HG03378 (cell line): ENCODE measurements at regions not wholly inside any gene's neighbourhood (a gene's known extent, or its start where the extent isn't known, plus 50 kb on each side); places are given as distances from the start of the nearest gene placed in this dataset.

Source experiments
- ATAC-seq: cut with Tn5 transposase; IDR thresholded peaks from one replicate; pipeline ENCODE4 v1.9.1; 2021; ENCODE audit warnings: mild to moderate bottlenecking, moderate library complexity; ENCODE audit not compliant: unreplicated experiment

DNA sequence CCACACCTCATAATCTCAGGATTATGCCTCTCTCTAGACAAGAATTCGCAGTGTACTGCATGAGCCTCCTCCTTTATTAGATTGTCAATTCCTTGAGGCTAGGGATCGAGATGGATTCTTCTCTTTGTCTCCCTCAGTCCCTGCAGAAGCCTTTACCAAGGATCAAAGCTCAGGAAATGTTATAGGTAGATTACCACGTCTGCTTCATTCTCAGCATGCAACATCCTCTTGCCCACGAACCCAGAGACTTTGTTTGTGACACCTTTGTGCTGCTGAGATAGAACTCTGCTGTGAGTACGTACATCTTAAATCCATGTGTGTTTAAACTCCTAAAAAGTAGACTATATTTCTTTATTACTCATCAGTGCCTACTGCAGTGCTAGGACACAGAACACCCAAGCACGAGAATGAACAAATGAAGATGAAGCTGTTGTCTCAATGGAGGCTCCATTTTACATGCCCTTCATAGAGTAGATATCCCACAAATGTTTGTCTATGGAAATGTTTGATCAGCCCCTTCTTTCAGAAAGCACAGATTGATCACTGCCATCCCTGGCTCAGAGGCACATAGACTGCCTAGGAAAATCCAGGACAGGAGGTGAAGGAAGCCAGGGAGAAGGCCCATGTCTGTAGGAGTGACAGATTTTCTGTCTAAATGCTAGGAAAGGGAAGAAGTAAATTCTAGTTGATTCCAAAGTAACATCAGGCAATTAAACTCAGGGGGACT, 98.8 kb upstream of the KLHL29 start:
- ATAC-seq = no peak

DNA sequence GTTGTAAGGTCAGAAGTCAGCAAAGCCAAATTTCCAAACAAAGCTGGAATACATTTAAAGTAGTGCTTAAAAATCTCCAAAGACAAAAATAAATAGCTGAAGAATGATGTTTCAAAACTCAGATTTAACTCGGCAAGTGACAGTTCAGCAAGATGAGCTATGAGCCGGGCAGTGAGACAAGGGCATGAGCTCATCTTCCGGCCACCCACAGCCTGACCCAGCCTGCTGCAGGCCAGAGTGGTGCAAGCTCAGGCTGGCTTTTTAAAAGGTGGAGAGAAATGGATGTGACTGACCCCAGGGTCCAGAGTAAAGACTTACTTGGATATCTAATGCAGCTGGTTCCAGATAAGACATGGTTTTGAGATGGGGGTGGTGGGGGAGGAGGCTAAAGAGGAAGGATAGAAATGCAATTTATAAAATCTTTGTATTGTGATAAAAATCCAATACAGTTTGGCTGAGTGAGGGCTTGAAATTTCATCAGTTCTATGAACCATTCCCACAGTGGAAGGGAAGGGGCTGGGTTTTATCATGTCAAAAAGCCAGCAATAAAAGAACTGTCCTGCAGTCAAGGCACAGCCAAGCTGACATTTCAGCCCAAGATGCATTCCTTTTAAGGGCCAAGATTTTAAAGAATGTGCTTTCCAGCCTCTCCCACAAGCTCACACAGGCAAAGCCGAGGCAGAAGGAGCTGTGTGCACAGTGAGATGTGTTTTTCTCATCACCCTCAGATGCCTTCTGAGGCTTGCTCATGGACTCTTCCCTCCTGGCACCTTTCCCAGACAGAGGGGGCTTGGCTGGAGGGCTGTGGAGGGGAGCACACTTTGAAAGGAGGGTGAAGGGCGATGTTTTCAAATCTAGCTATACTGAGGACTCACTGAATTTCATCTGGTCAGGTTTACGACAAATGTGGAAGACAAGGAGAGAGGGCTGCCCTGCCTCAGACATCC, 97.9 kb upstream of the KLHL29 start:
- ATAC-seq = no peak

GRCh38 chr2:23289671-23290070, 95.3 kb upstream of the KLHL29 start:
- ATAC-seq = no peak

DNA sequence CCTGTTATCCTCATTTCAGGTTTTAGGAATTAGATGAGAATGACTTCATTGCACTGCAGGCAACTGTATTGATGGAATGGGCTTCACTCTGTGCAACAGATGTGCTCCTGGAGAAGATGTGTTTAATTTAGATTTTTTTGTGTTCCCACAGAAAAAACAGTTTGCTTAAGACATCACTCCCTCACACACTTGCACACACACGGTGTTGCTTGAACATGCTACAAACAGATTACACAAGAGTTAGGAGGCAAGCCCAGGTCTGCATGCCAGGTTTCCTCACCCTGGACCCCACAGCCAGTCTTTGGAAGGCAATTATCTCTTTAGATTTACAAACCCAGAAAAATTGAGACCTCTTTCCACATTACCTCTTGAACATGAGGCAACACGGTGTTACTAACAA, 93.7 kb upstream of the KLHL29 start:
- ATAC-seq = no peak

DNA sequence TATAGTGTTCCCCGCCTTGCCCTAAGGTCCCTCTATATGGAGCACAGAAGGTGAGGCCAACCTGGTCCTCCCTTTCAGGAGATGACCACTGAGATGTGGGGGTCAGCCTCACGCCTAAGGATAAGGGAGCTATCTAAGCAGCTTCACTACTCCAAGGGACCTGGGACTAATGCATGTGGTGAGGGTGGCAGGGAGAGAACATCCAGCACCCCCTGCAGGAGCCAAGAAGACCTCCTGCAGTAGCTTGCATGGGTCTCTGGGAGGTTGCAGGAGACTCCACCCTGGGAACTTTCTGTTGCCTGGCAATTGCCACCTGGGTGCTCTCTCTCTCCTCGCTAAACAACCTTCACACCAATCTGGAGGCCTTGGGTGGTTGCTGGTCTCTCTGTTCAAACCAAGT, 93.0 kb upstream of the KLHL29 start:
- no peak for ATAC-seq

DNA sequence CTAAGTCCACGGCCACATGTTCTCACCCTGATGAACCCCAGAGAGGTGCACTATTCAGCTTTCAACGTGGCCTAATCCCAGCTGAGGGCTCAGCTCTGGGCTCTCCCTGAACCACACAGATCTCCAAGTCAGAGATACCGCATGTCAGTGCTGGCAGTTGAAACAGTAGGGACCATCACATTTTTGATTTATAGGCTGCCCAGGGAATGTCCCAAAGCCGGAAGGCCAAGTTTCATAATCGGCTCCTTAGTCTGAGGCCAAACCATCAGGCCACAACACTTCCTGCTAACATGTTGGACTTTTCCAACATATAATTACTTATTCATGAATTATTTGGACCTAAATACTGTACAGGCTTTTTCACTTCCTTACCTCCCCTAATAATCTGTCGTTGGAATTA, 91.9 kb upstream of the KLHL29 start:
- no peak for ATAC-seq

GRCh38 chr2:23293731-23294130, 91.2 kb upstream of the KLHL29 start:
- ATAC-seq = no peak

- ATAC-seq = no peak
Observed at GRCh38 chr2:23294238-23294637, 90.7 kb upstream of the KLHL29 start.

GRCh38 chr2:23296691-23297090, 88.3 kb upstream of the KLHL29 start:
- ATAC-seq = no peak

DNA sequence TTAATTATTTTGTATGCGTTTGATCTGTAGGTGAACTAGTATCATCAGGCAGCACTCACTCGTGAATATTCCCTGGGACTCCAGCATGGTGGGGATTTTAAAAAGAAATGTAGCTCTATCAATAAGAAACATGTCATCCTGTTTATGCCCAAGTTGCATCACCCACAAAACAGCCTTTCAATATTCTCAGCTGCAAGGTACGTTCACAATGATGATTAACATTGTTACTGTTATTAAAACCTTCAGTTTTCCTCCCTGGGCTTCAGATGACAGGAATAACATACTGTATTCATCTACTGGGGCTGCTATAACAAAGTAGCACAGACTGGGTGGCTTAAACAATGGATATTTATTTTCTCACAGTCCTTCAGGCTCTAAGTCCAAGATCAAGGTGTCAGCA, 87.9 kb upstream of the KLHL29 start:
- ATAC-seq = no peak

GRCh38 chr2:23298551-23298950, 86.4 kb upstream of the KLHL29 start:
- ATAC-seq = no peak

DNA sequence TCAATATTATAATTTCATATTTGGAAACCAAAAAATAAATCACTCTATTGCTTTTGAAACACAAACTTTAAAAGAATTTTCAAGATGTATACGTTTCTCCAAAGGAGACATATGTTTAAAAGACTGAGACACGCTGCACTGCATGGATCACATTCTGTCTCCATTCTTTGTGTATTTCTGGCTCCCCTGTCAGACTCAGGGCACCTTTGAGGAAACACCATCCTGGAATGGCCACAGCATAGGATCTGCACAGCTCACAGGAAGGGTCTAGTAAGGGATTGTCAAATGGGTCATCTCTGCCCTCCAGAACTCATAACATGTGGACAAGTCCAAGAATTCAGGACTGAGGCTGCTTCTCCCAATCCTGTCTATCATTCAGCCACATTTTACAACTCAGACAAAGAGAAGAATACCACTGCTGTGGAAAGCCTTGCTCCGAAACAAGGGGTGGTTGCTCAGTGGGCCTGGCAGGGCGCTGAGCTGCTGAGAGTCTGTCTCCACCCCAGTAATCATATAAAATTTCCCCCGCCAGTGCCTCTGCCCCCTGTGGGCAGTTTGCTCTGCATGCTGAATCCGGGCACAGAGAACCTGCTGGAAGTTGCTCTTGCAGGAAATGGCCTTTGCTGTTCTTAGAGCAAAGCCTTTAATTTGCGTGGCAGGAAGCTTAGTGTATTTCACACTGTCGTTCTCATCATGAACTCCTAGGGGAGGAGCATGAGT, 85.3 kb upstream of the KLHL29 start:
- no peak for ATAC-seq

DNA sequence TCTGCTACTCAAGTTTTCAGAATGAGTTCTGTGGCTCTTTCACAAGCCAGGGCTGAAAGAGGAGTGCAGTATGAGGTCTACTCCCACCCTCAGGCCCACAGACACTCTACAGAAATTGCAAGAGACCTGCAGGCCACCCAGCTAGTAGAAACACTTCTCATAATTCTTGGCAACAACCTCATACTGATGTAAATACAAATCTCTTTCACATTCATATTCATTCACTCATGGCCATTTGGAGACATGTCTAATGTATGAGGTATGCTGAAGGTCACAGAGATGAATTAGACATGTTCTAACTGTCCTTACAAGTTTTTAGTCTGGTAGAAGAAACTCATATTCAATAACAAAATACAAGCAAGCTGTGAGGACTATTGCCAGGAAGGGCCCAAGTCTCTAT, 83.8 kb upstream of the KLHL29 start:
- no peak for ATAC-seq

- ATAC-seq = no peak
Observed at GRCh38 chr2:23302591-23302990, 82.4 kb upstream of the KLHL29 start.

DNA sequence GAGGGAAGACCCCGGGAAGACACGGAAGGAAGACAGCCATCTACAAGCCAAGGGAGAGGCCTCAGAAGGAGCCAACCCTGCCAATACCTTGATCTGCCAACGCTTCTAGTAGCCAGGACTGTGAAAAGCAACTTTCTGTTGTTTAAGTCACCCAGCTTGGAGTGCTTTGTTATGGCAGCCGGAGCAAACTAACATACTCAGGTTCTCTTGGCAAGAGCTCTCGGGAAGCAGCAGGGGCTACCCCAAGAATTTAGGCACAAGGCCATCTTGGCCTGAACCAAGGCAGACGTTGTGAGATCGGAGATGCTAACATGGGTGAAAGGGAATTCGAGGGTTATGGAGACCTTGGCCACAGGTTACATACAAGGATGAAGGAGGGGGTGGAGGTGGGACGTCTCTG, 78.6 kb upstream of the KLHL29 start:
- no peak for ATAC-seq

DNA sequence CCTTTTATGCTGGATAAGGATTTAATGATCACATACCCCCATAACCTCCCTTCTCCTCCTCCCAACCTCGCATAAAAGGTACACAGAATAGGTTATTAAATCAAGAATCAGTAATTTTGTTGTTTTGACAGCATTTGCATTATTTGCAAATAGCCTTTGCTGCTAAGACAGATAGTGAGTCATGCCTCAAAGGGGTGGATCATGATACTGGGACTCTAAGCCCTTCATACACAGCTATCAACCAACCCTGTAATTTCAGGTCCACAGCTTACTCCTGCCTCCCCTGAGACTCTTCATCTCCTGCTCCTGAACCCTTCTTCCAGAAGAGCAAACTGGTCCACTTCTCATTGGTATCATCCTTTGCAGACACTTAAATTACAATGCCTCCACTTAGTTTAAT, 73.8 kb upstream of the KLHL29 start:
- ATAC-seq = no peak

- ATAC-seq = peak; percentile 78
Observed at GRCh38 chr2:23312996-23313606, 71.9 kb upstream of the KLHL29 start.

DNA sequence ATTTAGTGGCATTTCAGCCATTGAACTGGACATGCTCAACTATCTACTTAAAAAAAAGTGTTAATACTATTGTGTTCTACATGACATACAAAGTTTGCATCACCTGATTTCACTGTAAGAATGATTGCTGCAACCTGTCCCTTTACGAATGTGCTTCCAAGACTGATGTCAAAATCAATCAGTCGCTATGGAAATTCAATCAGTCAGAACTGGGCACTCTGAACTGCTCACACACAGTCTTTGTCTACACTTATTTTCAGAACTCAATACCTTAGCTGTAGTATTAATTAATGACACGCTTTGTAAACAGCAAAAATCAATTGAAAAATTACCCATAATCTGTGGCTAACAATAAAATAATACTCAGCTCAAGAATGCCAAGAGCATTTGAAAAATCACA, 70.3 kb upstream of the KLHL29 start:
- no peak for ATAC-seq

DNA sequence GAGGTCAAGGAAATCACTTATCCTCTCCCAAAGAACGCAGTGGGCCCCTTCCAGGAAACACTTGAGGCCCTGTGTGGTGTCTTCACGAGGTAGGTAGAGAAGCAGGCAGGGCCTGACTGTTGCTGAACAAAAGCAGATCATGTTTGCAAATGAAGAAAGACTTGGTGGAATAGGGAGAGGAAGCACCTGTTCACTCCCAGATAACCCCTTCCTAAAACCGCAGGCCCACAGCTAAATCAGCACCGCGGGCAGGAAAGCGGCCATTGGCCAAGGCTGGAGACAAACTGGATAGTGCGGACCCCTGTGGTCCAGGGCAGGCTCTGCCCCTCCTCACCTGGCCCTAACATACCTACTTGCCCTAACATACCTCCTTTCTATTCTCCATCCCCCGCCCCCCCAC, 64.9 kb upstream of the KLHL29 start:
- no peak for ATAC-seq

DNA sequence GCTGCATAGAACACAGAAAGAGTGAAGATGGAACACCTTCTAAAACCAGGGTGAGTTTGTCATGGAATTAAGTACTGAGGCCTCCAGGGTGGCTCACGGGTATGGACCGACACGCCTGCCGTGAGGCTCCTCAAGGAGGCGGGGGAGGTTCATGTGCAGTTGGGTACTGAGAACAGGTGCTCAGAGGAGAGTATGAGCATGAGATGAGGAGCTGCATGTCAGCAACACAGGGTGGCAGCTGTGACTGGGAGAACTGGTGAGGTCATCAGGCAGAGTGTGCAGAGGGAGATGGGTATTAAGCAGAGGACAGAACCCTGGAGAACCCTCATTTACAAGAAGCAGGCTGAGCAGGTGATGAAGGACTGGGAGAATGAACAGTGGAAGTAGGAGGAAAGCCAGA, 63.2 kb upstream of the KLHL29 start:
- ATAC-seq = no peak

DNA sequence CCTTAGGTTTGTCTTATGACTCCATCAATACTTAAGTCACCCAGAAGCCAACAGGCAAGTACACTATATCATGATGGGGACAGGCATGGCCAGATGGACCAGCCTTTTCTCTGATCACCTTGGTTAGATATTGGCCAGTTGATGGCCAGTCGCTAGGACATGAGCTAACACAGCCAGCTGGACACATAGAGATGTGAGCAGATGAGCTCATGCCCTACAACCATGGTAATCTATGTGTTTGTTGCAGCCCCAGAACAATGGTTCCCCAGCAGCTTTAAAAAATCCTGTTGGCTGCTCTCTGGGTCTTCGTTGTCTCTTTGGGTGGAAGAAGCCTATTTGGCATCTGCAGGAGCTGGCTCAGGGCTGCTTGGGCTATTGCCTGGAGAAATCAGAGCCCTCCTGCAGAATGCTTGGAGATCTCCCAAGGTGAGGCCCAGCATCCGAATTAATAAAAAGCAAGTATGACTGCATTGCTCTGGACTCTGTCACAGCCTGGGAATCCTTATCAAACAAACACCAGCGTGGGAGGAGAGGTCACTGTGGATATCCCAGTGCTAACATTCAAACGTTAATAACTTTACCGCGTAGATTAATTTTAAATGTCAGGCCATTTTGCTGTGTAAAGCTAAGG, 62.3 kb upstream of the KLHL29 start:
- ATAC-seq = no peak
